Dendritic cell treated with granulocyte-macrophage colony-stimulating factor and Interleukin-4, amounts not matched to agents 40 ng/mL and 50 ng/mL, for 4 days (primary cell): ENCODE measurements at regions not wholly inside any gene's neighbourhood (a gene's known extent, or its start where the extent isn't known, plus 50 kb on each side); places are given as distances from the start of the nearest gene placed in this dataset.
A peak's percentile ranks its signal among the peaks of the same experiment; 100 is the strongest.

ENCODE experiments used
- H3K27ac Mint-ChIP-seq: one replicate; pipeline ENCODE4 v1.8.0; 2022; ENCODE audit warnings: mild to moderate bottlenecking, mixed read lengths
- H3K27me3 Mint-ChIP-seq: one replicate; pipeline ENCODE4 v1.8.0; 2022; ENCODE audit warnings: mild to moderate bottlenecking, mixed read lengths
- H3K36me3 Mint-ChIP-seq: one replicate; pipeline ENCODE4 v1.8.0; 2022; ENCODE audit warnings: low read depth, mixed read lengths
- H3K4me1 Mint-ChIP-seq: one replicate; pipeline ENCODE4 v1.8.0; 2022; ENCODE audit warnings: low read depth, mixed read lengths
- H3K4me3 Mint-ChIP-seq: one replicate; pipeline ENCODE4 v1.8.0; 2022; ENCODE audit warnings: mild to moderate bottlenecking, moderate library complexity, mixed read lengths
- H3K9me3 Mint-ChIP-seq: one replicate; pipeline ENCODE4 v1.8.0; 2022; ENCODE audit warnings: mixed read lengths
- intact Hi-C: fragments of 100-400 bp; cut with micrococcal nuclease; formaldehyde crosslinking; loops from one replicate; pipeline ENCODE4 v1.15.0; 2022

DNA sequence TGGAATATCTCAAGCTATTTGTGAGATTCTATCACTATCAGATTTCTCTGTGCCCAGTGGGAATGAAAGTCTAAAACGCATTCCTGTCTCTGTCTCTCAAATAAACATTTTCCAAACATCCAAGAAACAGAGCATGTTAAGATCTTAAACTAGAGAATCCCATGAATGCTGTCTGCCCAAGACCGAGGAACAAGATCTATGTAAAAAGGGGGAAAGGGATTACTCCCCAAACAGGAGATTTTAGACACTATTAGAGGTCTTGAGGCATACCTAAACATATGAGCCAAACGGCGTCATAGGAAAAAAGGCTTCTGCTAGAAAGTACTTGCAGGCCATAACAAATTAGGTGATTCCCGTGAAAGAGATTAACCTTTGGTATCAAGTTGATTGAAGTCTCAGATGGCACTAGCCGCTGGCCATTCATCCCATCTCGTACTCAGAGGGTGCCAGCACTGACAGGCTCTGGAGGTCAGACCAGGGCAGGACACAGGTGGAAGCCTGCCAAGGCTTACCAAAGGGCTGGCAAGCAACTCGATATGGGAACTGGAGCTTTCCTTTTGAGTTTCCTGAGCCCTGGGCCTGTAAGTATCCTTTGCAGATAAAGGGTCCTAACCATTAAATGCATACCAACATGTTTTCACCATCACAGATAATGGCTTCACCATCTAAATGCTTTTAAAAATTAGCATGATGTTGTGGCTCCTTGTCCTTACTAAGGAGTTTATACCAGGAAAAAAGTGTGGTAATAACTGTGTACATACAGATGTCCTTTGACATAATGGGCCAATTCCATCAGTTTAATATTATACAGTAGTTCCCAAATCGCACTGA, 225.2 kb downstream of the FOXO1 start:
- Mint-ChIP-seq H3K4me1 (peaks cover 35% of the 10 kb centered on the region), H3K4me3 (no peak overlapping the region), H3K9me3 (no peaks in the 10 kb centered on the region), H3K27ac (no peak overlapping the region), H3K27me3 (no peaks in the 10 kb centered on the region), H3K36me3 (no peaks in the 10 kb centered on the region)
- intact Hi-C loops, result loop anchor here (2.0 kb wide), 1 partner anchor 20 kb away; no protein-coding TSS in a partner anchor

DNA sequence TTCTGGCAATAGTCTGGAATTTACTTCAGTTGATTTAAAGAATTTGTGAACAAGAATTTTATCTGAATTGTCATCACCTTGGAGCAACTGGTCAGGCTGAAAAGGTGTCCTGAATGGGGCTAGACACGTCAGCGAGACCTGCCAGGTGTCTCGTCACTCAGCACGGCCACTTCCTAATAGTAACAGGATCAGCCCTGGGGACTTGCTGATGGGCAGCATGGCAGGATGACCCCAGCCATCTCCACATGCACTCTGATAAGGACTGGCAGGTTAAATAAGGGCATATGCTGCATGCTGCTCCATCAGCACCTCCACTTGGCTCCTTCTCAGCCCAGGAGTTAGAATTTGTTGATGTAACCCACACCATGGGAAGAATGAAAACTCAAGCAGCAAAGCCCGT, 224.2 kb downstream of the FOXO1 start:
- Mint-ChIP-seq H3K4me3 (no peak overlapping the region), H3K27ac (no peak overlapping the region), H3K36me3 (no peaks in the 10 kb centered on the region), H3K27me3 (peaks cover 3% of the 10 kb centered on the region), H3K9me3 (no peaks in the 10 kb centered on the region), H3K4me1 (peaks cover 45% of the 10 kb centered on the region)
- intact Hi-C loops, result no loop called here

DNA sequence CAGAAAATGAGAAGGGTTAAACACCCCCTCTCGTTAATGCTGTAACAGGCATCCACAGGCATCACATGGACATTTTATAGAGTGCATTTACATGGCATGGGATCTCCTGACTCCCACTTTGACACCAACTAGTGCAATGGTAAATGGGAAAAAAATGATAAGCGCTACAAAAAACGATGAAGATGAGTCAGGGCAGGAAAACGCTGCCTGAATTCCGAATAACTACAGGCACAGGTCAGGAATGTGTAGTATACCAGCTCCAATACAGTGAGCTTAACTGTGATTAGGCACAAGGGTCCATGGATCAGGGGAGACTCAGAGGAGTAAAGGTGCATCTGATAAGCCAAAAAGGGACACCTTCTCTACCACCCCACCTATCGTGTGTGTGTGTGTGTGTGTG, 223.6 kb downstream of the FOXO1 start:
- H3K27me3 Mint-ChIP-seq, result peaks cover 3% of the 10 kb centered on the region
- H3K27ac Mint-ChIP-seq, result no peak overlapping the region
- no peaks in the 10 kb centered on the region for H3K36me3 Mint-ChIP-seq
- H3K4me3 Mint-ChIP-seq, result no peak overlapping the region
- no peaks in the 10 kb centered on the region for H3K9me3 Mint-ChIP-seq
- intact Hi-C loops, result no loop called here
- H3K4me1 Mint-ChIP-seq, result peaks cover 46% of the 10 kb centered on the region

DNA sequence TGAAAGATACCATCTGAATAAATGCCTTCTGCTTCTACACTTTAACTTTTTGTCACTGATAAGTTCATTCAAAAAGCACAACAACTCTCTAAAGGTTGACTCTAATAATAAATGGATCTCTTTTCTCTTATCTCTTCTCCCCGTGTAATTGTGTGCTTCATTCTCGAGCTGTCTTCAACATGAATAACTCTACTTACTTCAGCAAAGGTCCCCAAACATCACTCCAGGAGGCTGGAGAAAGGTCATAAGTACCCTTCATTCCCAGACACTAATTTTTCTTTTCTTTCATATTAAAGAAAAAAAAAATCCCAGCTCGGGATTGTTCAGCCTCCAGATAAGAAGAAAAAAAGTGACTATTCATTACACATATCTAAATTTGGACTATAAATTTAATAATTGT, 222.2 kb downstream of the FOXO1 start:
- intact Hi-C loops, result no loop called here
- Mint-ChIP-seq H3K9me3 (peaks cover under 1% of the 10 kb centered on the region), H3K27me3 (peaks cover 3% of the 10 kb centered on the region), H3K27ac (no peak overlapping the region), H3K4me3 (no peak overlapping the region), H3K4me1 (peaks cover 43% of the 10 kb centered on the region), H3K36me3 (no peaks in the 10 kb centered on the region)

DNA sequence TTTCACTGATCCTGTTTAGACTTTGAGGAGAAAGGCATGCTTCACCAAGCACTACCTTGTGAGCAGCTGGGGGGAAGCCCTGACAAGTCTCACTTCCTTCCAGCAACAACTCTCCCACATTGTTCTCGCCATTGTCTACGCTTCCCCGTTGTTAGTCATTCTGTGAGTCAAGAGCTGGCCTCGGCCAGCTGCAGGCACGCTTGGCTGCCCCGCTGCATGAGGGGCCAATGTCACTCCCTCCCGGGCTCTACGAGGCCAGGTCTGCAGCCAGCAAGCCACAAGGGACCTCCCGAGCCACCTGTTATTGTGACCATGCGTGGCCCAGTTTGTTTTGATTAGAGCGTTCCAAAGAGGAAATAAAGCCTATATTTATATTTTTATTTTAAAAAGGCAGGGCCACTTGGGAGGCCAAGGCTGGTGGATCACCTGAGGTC, 220.9 kb downstream of the FOXO1 start:
- Mint-ChIP-seq H3K4me1 (peaks cover 37% of the 10 kb centered on the region), H3K4me3 (peak overlapping the region; percentile 37), H3K27me3 (peaks cover 3% of the 10 kb centered on the region), H3K27ac (peak overlapping the region; percentile 69), H3K9me3 (peaks cover 8% of the 10 kb centered on the region), H3K36me3 (no peaks in the 10 kb centered on the region)
- intact Hi-C loops, result no loop called here

DNA sequence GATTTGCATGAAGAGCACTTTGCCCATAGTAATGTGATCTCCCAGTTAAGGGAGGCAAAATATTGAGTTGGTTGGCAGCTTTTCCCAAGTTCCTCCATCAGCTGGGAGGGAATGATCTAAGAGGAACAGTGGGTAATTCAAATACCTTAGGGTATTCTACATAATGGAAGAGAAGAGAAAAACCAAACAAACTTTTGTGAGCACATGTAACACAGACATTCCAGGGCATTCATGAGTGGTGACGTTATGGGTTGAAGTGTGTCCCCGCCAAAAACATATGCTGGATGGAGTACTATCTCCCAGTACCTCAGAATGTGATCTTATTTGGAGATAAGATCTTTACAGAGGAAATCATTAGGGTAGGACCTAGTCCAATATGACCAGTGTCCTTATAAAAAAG, 220.1 kb downstream of the FOXO1 start:
- Mint-ChIP-seq H3K9me3 (peaks cover 8% of the 10 kb centered on the region), H3K4me1 (peaks cover 37% of the 10 kb centered on the region), H3K27me3 (peaks cover 3% of the 10 kb centered on the region), H3K36me3 (no peaks in the 10 kb centered on the region), H3K4me3 (no peak overlapping the region), H3K27ac (peak overlapping the region; percentile 69)
- intact Hi-C loops, result no loop called here

DNA sequence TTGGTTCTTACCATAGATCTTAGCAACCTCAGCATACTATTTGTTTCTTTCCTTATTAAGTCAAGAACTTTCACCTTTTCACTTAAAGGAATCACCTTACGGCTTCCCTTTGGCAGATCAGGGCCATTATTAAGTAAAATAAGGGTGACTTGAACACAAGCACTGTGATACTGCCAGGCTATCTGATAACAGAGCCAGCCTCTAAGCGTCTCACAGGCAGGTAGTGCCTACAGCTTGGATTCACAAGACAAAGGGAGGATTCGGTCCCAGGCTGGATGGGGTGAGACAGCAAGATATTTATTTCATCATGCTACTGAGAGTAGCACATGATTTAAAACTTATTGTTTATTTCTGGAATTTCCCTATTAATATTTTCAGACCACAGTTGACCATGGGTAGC, 218.6 kb downstream of the FOXO1 start:
- intact Hi-C loops, result no loop called here

DNA sequence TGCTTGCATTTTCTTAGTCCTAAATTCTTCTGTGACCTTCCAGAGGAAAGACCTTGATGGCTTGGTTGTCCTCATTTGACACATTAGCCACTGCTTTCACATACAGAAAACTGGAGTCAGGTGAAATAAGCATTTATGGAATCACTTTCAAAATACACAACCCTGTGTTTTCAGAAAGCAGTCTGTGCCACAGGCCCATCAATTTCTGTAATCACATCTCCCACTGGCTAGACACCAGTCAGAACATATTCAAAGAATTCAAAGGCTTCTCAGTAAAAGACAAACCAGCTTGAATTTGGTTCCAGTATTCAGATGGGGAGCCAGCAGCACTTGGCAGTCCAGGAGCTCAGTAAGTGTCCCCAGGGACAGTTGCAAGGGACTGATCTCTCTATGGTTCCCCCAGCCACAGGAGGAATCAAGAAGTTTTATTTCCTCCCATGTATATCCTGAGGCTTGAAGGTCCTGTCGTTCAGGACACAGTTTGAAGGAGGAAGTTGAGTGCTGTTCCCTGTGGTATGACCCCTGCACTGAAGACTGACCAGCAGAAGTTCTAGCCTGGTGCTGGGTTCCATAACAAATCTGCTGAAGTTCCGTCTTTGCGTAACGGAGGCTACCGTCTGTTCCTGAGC, 214.3 kb downstream of the FOXO1 start:
- intact Hi-C loops, result no loop called here
- Mint-ChIP-seq H3K36me3 (no peaks in the 10 kb centered on the region), H3K9me3 (peaks cover 8% of the 10 kb centered on the region), H3K4me3 (no peak overlapping the region), H3K4me1 (peaks cover 34% of the 10 kb centered on the region), H3K27me3 (peaks cover 2% of the 10 kb centered on the region), H3K27ac (peak overlapping the region; percentile 78)

More for the DNA sequence above, 218.6 kb downstream of the FOXO1 start:
- peaks cover 48% of the 10 kb centered on the region for H3K4me1 Mint-ChIP-seq
- H3K9me3 Mint-ChIP-seq, result peaks cover 8% of the 10 kb centered on the region
- H3K27me3 Mint-ChIP-seq, result peaks cover 3% of the 10 kb centered on the region
- H3K27ac Mint-ChIP-seq, result no peak overlapping the region
- no peaks in the 10 kb centered on the region for H3K36me3 Mint-ChIP-seq
- no peak overlapping the region for H3K4me3 Mint-ChIP-seq

DNA sequence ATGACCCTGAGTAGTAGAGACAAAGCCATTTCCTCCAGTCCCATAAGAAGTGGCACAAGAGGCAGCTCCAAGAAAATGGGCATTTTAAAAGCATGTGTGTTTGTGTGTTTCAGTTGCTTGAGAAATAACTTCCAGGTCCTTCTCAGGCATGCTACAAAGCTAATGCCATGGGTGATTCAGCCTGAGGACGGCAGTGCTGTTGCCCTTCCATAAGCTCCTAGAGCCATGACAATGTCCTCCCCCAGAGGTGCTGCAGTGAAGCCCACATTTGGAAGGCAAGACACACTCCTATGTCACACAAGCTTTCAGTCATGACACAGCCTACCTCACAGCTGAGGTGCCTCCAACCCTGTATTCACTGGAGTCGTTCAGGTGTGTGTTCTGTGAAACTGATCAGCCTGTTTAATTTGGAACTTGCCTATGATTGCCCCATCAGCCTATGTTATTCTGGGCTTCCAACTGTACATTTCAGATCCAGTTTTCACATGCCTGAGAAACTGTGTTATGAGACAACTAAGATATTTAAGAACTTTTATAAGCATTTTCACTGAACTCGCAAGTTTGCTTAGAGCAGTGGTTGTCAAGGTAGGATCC, 213.6 kb downstream of the FOXO1 start:
- H3K36me3 Mint-ChIP-seq, result no peaks in the 10 kb centered on the region
- intact Hi-C loops, result no loop called here
- H3K9me3 Mint-ChIP-seq, result peaks cover 8% of the 10 kb centered on the region
- H3K4me1 Mint-ChIP-seq, result peaks cover 33% of the 10 kb centered on the region
- H3K4me3 Mint-ChIP-seq, result no peak overlapping the region
- H3K27me3 Mint-ChIP-seq, result peaks cover 5% of the 10 kb centered on the region
- H3K27ac Mint-ChIP-seq, result peak overlapping the region; percentile 78

DNA sequence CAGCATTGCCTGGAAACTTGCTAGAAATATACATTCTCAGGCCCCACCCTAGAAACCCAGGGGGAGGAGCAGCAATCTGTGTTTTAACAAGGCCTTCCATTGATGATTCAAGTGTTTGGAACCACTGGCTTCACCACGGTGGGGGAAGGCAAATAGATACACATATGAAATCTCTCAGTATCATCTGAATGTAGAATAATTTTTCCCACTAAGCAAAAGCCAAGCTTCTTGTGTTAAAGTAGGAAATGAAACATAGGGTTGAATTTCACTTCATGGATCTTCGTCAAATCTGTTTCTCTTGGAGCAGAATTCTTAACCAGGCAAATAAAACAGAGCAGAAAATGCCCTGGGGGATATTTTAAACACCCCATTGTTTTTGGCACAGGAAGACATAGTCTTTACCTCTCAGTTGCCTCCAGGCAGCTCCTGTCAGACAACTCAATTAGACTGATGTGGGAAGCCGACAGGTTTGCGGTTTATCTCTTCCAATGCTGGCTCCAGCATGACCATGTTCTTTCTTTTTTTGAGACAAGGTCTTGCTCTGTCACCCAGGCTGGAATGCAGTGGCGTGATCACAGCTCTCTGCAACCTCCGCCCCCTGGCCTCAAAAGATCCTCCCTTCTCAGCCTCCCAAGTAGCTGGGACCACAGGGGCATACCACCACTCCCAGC, 213.0 kb downstream of the FOXO1 start:
- Mint-ChIP-seq H3K4me1 (peaks cover 28% of the 10 kb centered on the region), H3K27ac (no peak overlapping the region), H3K27me3 (peaks cover 5% of the 10 kb centered on the region), H3K4me3 (no peak overlapping the region), H3K36me3 (no peaks in the 10 kb centered on the region), H3K9me3 (peaks cover 8% of the 10 kb centered on the region)
- intact Hi-C loops, result no loop called here

DNA sequence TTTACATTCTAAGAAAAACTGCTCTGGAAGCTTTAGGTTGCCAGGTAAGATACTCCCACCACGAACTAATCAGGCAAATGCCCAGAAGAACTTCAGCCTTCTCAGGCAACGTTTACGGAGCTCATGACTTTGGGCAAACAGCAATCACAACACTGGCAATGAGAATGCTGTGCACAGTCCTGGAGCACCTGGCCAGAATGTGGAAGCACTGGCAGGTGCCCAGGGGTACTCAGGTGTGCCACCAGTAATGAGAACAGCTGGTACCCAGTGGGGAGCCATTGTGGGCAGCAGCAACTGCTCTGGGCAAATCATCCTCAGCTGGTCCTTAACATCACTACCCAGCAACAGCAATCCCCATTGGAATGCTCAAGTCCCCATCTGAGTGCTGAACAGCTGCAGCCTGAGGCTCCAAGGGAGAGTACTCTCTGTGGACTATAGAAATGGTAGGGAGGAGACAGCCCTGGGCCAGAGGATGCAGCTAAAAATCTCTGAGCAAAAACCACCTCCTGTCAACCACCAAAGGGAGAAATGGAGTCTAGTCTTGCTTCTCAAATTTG, 210.0 kb downstream of the FOXO1 start:
- no peak overlapping the region for H3K4me3 Mint-ChIP-seq
- no peaks in the 10 kb centered on the region for H3K36me3 Mint-ChIP-seq
- no peak overlapping the region for H3K27ac Mint-ChIP-seq
- no peaks in the 10 kb centered on the region for H3K9me3 Mint-ChIP-seq
- H3K4me1 Mint-ChIP-seq, result peaks cover 22% of the 10 kb centered on the region
- peaks cover 13% of the 10 kb centered on the region for H3K27me3 Mint-ChIP-seq
- intact Hi-C loops, result no loop called here

DNA sequence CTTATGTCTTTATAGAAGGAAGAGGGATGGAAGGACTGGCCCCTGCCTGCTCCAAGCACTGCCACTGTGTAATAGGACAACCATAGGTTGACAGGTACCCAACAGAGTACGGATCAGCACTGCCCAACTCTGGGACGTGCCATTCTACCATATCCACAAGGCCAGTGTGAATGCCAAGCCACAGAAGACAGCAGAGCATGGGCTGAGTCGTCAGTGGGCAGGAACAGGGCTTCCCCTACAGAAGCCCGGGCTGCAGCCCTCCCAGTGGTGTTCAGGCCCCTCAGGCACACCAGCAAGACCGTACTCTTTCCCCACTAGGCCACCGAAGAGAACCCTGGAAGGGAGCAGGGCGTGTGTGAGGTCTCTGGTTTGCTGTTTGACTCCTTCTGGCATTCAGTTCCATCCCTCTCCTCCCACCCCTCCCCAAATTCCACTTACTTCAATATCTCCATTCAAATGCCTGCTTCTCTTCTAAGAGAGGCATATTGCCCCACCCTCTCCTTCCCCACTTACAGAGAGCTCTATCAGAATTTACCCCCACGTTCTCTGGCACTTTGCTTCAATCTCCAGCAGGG, 209.4 kb downstream of the FOXO1 start:
- Mint-ChIP-seq H3K4me1 (peaks cover 19% of the 10 kb centered on the region), H3K36me3 (no peaks in the 10 kb centered on the region), H3K27me3 (peaks cover 13% of the 10 kb centered on the region), H3K9me3 (no peaks in the 10 kb centered on the region), H3K4me3 (no peak overlapping the region), H3K27ac (no peak overlapping the region)
- intact Hi-C loops, result no loop called here

DNA sequence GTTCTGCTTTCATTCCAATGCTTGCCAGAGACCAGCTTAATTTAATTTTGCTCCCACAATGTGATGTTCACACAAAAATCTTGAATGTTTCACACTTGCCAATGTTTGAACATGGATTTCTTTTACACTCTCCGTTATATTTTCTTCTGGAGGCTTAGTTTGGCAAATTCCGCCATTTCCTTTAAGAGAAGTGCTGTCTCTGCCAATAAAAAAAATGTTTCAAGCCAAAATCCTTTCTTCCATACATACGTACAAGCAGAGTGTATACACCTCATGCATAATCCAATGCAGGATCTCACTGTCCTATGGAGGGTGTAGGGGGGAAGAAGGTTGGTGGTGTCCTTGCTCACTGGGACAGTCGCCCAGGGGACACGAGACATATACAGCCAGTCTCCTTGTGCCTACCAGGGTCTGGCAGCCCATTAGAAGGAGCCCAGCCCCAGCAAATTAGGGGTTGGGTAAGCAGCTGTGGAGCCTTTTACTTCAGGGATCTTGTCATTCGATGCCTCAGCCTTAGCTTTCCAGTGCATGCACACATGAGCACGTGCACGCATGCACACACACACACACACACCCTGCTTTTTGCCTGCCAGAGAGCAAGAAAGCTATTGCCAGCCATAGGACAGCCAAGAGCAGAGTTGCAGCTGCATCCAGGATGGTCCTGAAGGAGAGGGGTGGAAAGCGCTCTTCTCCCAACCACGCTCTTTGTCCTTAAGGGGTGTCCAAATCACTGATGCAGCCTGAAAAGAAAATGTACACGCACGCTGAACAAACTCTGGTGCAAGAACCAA, 208.3 kb downstream of the FOXO1 start:
- Mint-ChIP-seq H3K27ac (no peak overlapping the region), H3K27me3 (peaks cover 13% of the 10 kb centered on the region), H3K4me3 (no peak overlapping the region), H3K36me3 (no peaks in the 10 kb centered on the region), H3K4me1 (peaks cover 8% of the 10 kb centered on the region), H3K9me3 (no peaks in the 10 kb centered on the region)
- intact Hi-C loops, result no loop called here
